ENCODE measurements at regions not wholly inside any gene's neighbourhood (a gene's known extent, or its start where the extent isn't known, plus 50 kb on each side); places are given as distances from the start of the nearest gene placed in this dataset.

GRCh38 chr2:220717283-220717682 is 854.8 kb downstream of the EPHA4 start:
- no peak for TF ChIP-seq CTCF (IDR thresholded peaks at IDR 0.05)
- TF ChIP-seq POLR2A (IDR thresholded peaks at IDR 0.05) = no peak
